GM12878 (cell line): ENCODE measurements at regions not wholly inside any gene's neighbourhood (a gene's known extent, or its start where the extent isn't known, plus 50 kb on each side); places are given as distances from the start of the nearest gene placed in this dataset.

ENCODE experiments used
- ATAC-seq: fragments of 200-7000 bp; cut with Tn5 transposase; 3 replicates; pipeline ENCODE4 v1.9.1; 2020; ENCODE audit warnings: mild to moderate bottlenecking, moderate library complexity
- BruUV-seq: library from RNA; stranded (reverse); fragments of 400-500 nt; replicated peaks from 2 replicates; lab custom pipeline; 2021; lab: Mats Ljungman, UMichigan
- CTCF ChIA-PET: fragments of 300-600 bp; sonication (Branson Sonifier 250); formaldehyde crosslinking; extraction: SDS; loops from one replicate; lab custom pipeline; 2021; ENCODE audit warnings: inconsistent platforms; lab: Yijun Ruan, JAX
- POLR2A ChIA-PET: fragments of 350-600 bp; formaldehyde crosslinking; extraction: SDS; loops from one replicate; lab custom pipeline; 2021; ENCODE audit warnings: inconsistent platforms; lab: Charles Lee
- RAD21 ChIA-PET: fragments of 300-600 bp; sonication (Branson Sonifier 250); formaldehyde crosslinking; loops from one replicate; lab custom pipeline; 2023; ENCODE audit warnings: antibody characterized with exemption; ENCODE audit not compliant: unreplicated experiment; lab: Charles Lee
- SMC1A ChIA-PET: fragments of 300-600 bp; sonication (Branson Sonifier 250); formaldehyde crosslinking; loops from one replicate; lab custom pipeline; 2023; ENCODE audit not compliant: unreplicated experiment, uncharacterized antibody; lab: Charles Lee
- DNase-seq: peaks from one replicate; pipeline ENCODE4 v3.0.0-alpha.2; 2011; ENCODE audit warnings: low read depth, low spot score
- FAIRE-seq: peaks from 3 replicates; lab custom pipeline; 2011; peaks lifted over from hg19 to GRCh38; lab: Jason Lieb, UNC
- H2AFZ ChIP-seq: 2 replicates; pipeline ENCODE4 v1.6.0; 2011; ENCODE audit warnings: low read depth, low read length, control low read depth; ENCODE audit not compliant: control insufficient read depth
- H3K27ac ChIP-seq: 2 replicates; pipeline ENCODE4 v1.5.1; 2011; ENCODE audit warnings: control low read depth; ENCODE audit not compliant: control insufficient read depth, insufficient read depth
- H3K27me3 ChIP-seq, 2 experiments: replicated peaks in 1 of 2; 2 replicates each; pipeline versions ENCODE4 v1.6.0 to v1.6.1; 2011; ENCODE audit warnings: low read length in 1 of 2; ENCODE audit not compliant: control insufficient read depth in 2 of 2, insufficient read depth in 2 of 2
- H3K36me3 ChIP-seq, 2 experiments: 2 replicates each; pipeline ENCODE4 v1.5.1; 2011; ENCODE audit warnings: low read length in 1 of 2; ENCODE audit not compliant: control insufficient read depth in 2 of 2, insufficient read depth in 2 of 2
- H3K4me1 ChIP-seq: 2 replicates; pipeline ENCODE4 v1.6.1; 2011; ENCODE audit warnings: mild to moderate bottlenecking, low read length, moderate library complexity, mixed read lengths; ENCODE audit not compliant: control insufficient read depth, insufficient read depth
- H3K4me2 ChIP-seq: 2 replicates; pipeline ENCODE4 v1.6.0; 2011; ENCODE audit warnings: control low read depth; ENCODE audit not compliant: control insufficient read depth, insufficient read depth
- H3K4me3 ChIP-seq: fragments of 200-600 bp; sonication (generic); 2 replicates; pipeline ENCODE4 v1.5.1; 2016
- H3K79me2 ChIP-seq: 2 replicates; pipeline ENCODE4 v1.6.0; 2011; ENCODE audit warnings: low read length; ENCODE audit not compliant: control insufficient read depth, insufficient read depth
- H3K9ac ChIP-seq: 2 replicates; pipeline ENCODE4 v1.8.0; 2011; ENCODE audit warnings: low read length, control low read depth, mixed read lengths; ENCODE audit not compliant: control insufficient read depth, insufficient read depth
- H3K9me3 ChIP-seq: replicated peaks from 3 replicates; pipeline ENCODE4 v1.5.1; 2011; ENCODE audit warnings: mild to moderate bottlenecking, low read length; ENCODE audit not compliant: control insufficient read depth, insufficient read depth
- H4K20me1 ChIP-seq: 2 replicates; pipeline ENCODE4 v1.6.0; 2011; ENCODE audit not compliant: control insufficient read depth, insufficient read depth
- ASH2L ChIP-seq: fragments of 300-600, 200-600 bp; sonication (generic); IDR thresholded peaks from 2 replicates; pipeline ENCODE4 v1.6.1; 2017; ENCODE audit warnings: low read depth, mild to moderate bottlenecking, borderline replicate concordance
- NFYA ChIP-seq: IDR thresholded peaks from 2 replicates; pipeline ENCODE4 v1.6.1; 2011; ENCODE audit warnings: low read depth, mild to moderate bottlenecking, low read length, improper control_type of control experiment, borderline replicate concordance
- TARDBP ChIP-seq: IDR thresholded peaks from 2 replicates; pipeline ENCODE4 v1.6.1; 2016; ENCODE audit warnings: borderline replicate concordance
- WGBS: methylation state at CpG from one replicate; pipeline ENCODE4 v1.1.6; 2016; ENCODE audit warnings: low lambda C conversion rate; ENCODE audit not compliant: insufficient replicate concordance, insufficient coverage; ENCODE audit errors: missing lambda C conversion rate; 5-methylcytosine and 5-hydroxymethylcytosine counted together
- in situ Hi-C: fragments of 300-500 bp; cut with MboI; formaldehyde crosslinking; loops from 9 replicates; pipeline ENCODE4 v1.14.3; 2018; ENCODE audit warnings: mixed read lengths
- intact Hi-C: fragments of 100-400 bp; cut with micrococcal nuclease; formaldehyde crosslinking; loops from one replicate; pipeline ENCODE4 v1.14.2; 2022; ENCODE audit not compliant: unreplicated experiment
- TF ChIP-seq, protein P1 (sequence below): IDR thresholded peaks from 2 replicates; pipeline ENCODE4 v1.6.1; 2012; ENCODE audit warnings: improper control_type of control experiment, low read depth, low read length; ENCODE audit not compliant: insufficient replicate concordance

DNA sequence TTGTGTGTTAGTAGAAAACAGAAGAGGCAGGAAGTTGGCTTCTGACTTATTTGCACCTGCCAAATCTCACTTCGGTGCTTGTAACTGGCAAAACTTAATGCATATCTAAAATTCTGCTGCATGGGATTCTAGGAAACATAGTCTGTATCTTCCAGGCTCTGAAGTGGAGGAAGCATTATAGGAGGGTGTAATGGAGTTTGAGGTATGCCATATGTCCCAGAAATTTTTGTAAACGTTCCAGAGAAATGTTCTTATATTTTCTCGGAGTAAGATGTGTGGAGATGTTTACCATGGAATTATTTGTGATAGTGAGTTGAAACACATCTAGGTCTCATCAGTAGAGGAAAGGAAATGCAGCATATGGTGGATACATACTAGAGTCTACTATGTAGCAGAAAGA lies 1329.0 kb upstream of the NUDT12 start:
- FAIRE-seq, result no peak
- no peak overlapping the region for H3K4me2 ChIP-seq
- no peaks in the 10 kb centered on the region for H3K27me3 ChIP-seq
- no peak overlapping the region for H2AFZ ChIP-seq
- ChIA-PET SMC1A (no interaction called here), POLR2A (no interaction called here), RAD21 (no interaction called here), CTCF (no interaction called here)
- TF ChIP-seq NFYA (no peak), TARDBP (no peak), ASH2L (no peak)
- TF ChIP-seq, protein P1, sequence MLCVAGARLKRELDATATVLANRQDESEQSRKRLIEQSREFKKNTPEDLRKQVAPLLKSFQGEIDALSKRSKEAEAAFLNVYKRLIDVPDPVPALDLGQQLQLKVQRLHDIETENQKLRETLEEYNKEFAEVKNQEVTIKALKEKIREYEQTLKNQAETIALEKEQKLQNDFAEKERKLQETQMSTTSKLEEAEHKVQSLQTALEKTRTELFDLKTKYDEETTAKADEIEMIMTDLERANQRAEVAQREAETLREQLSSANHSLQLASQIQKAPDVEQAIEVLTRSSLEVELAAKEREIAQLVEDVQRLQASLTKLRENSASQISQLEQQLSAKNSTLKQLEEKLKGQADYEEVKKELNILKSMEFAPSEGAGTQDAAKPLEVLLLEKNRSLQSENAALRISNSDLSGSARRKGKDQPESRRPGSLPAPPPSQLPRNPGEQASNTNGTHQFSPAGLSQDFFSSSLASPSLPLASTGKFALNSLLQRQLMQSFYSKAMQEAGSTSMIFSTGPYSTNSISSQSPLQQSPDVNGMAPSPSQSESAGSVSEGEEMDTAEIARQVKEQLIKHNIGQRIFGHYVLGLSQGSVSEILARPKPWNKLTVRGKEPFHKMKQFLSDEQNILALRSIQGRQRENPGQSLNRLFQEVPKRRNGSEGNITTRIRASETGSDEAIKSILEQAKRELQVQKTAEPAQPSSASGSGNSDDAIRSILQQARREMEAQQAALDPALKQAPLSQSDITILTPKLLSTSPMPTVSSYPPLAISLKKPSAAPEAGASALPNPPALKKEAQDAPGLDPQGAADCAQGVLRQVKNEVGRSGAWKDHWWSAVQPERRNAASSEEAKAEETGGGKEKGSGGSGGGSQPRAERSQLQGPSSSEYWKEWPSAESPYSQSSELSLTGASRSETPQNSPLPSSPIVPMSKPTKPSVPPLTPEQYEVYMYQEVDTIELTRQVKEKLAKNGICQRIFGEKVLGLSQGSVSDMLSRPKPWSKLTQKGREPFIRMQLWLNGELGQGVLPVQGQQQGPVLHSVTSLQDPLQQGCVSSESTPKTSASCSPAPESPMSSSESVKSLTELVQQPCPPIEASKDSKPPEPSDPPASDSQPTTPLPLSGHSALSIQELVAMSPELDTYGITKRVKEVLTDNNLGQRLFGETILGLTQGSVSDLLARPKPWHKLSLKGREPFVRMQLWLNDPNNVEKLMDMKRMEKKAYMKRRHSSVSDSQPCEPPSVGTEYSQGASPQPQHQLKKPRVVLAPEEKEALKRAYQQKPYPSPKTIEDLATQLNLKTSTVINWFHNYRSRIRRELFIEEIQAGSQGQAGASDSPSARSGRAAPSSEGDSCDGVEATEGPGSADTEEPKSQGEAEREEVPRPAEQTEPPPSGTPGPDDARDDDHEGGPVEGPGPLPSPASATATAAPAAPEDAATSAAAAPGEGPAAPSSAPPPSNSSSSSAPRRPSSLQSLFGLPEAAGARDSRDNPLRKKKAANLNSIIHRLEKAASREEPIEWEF, result no peak
- no peaks in the 10 kb centered on the region for H3K9me3 ChIP-seq
- 4% methylated on average over 3 of the region's 3 CpGs for WGBS
- intact Hi-C loops (no loop called here), in situ Hi-C loops (no loop called here)
- DNase-seq, result no peak
- H3K4me3 ChIP-seq, result no peak overlapping the region
- no peaks in the 10 kb centered on the region for H3K79me2 ChIP-seq
- no peak overlapping the region for H3K27ac ChIP-seq
- H4K20me1 ChIP-seq, result no peaks in the 10 kb centered on the region
- no peak for ATAC-seq
- no TSS peak for BruUV-seq
- no peak overlapping the region for H3K9ac ChIP-seq
- no peaks in the 10 kb centered on the region for H3K4me1 ChIP-seq
- no peaks in the 10 kb centered on the region for H3K36me3 ChIP-seq
